Fibroblast of villous mesenchyme (primary cell): ENCODE measurements at regions not wholly inside any gene's neighbourhood (a gene's known extent, or its start where the extent isn't known, plus 50 kb on each side); places are given as distances from the start of the nearest gene placed in this dataset.

Experiments used
- DNase-seq: peaks from one replicate; pipeline ENCODE4 v3.0.0-alpha.2; 2010; ENCODE audit warnings: low read depth
- H3K4me3 ChIP-seq: 2 replicates; pipeline ENCODE4 v1.5.1; 2011; ENCODE audit warnings: low read depth, mild to moderate bottlenecking, low read length
- CTCF ChIP-seq: IDR thresholded peaks from 2 replicates; pipeline ENCODE4 v1.5.1; 2012; ENCODE audit warnings: low read depth, mild to moderate bottlenecking, low read length; ENCODE audit not compliant: insufficient read depth

- TF ChIP-seq CTCF, result no peak
- DNase-seq, result no peak
- no peak overlapping the region for H3K4me3 ChIP-seq
Measured at GRCh38 chr12:34402899-34403705, 380.8 kb downstream of the ALG10 start.

GRCh38 chr12:34403706-34404376 is 381.5 kb downstream of the ALG10 start:
- H3K4me3 ChIP-seq, result no peak overlapping the region
- TF ChIP-seq CTCF, result no peak
- no peak for DNase-seq

GRCh38 chr12:34404377-34405285 is 382.3 kb downstream of the ALG10 start:
- no peak for TF ChIP-seq CTCF
- no peak overlapping the region for H3K4me3 ChIP-seq
- no peak for DNase-seq

- no peak for DNase-seq
- H3K4me3 ChIP-seq, result no peak overlapping the region
- TF ChIP-seq CTCF, result no peak
Measured at GRCh38 chr12:34405286-34406227, 383.3 kb downstream of the ALG10 start.

- DNase-seq, result no peak
- TF ChIP-seq CTCF, result no peak
- H3K4me3 ChIP-seq, result no peak overlapping the region
Measured at GRCh38 chr12:34406228-34406995, 384.1 kb downstream of the ALG10 start.

GRCh38 chr12:34406996-34407300 is 384.7 kb downstream of the ALG10 start:
- no peak for TF ChIP-seq CTCF
- H3K4me3 ChIP-seq, result no peak overlapping the region
- DNase-seq, result no peak
